GM23248 (cell line): ENCODE measurements at regions not wholly inside any gene's neighbourhood (a gene's known extent, or its start where the extent isn't known, plus 50 kb on each side); places are given as distances from the start of the nearest gene placed in this dataset.
"Not testable (repeated sequence)": the region's sequence is repeated elsewhere in the genome, so short reads cannot be mapped to it uniquely, and the experiment has no call there.

Source experiments
- DNase-seq: peaks from one replicate; pipeline ENCODE4 v3.0.0-alpha.2; 2015
- H2AFZ ChIP-seq: fragments of 200-600 bp; sonication (generic); 2 replicates; pipeline ENCODE4 v1.6.1; 2016; ENCODE audit warnings: antibody characterized with exemption
- H3F3A ChIP-seq: fragments of 200-600 bp; sonication (generic); 2 replicates; pipeline ENCODE4 v1.6.1; 2016; ENCODE audit warnings: mild to moderate bottlenecking, antibody characterized with exemption, mixed run types; ENCODE audit not compliant: insufficient read depth
- H3K27ac ChIP-seq: fragments of 200-600 bp; sonication (generic); 2 replicates; pipeline ENCODE4 v1.5.1; 2016; ENCODE audit warnings: mild to moderate bottlenecking
- H3K27me3 ChIP-seq: fragments of 200-600 bp; sonication (generic); replicated peaks from 2 replicates; pipeline ENCODE4 v1.6.1; 2016; ENCODE audit warnings: mild to moderate bottlenecking; ENCODE audit not compliant: insufficient read depth
- H3K36me3 ChIP-seq: fragments of 200-600 bp; sonication (generic); 2 replicates; pipeline ENCODE4 v1.6.1; 2016; ENCODE audit warnings: low read depth, mild to moderate bottlenecking
- H3K4me1 ChIP-seq: fragments of 200-600 bp; sonication (generic); 2 replicates; pipeline ENCODE4 v1.6.1; 2016; ENCODE audit warnings: mild to moderate bottlenecking; ENCODE audit not compliant: insufficient read depth
- H3K4me2 ChIP-seq: fragments of 200-600 bp; sonication (generic); one replicate; pipeline ENCODE4 v1.6.1; 2016; ENCODE audit warnings: mild to moderate bottlenecking; ENCODE audit not compliant: unreplicated experiment
- H3K4me3 ChIP-seq: fragments of 200-600 bp; sonication (generic); 2 replicates; pipeline ENCODE4 v1.5.1; 2016; ENCODE audit warnings: mild to moderate bottlenecking
- H3K79me2 ChIP-seq: fragments of 200-600 bp; sonication (generic); 2 replicates; pipeline ENCODE4 v1.6.1; 2016; ENCODE audit warnings: mild to moderate bottlenecking; ENCODE audit not compliant: insufficient read depth
- H3K9ac ChIP-seq: fragments of 200-600 bp; sonication (generic); 2 replicates; pipeline ENCODE4 v1.6.1; 2016; ENCODE audit warnings: mild to moderate bottlenecking
- H3K9me2 ChIP-seq: fragments of 200-600 bp; sonication (generic); 2 replicates; pipeline ENCODE4 v1.6.1; 2016; ENCODE audit warnings: mixed run types, mild to moderate bottlenecking, moderate library complexity; ENCODE audit not compliant: insufficient read depth
- H3K9me3 ChIP-seq: fragments of 200-600 bp; sonication (generic); one replicate; pipeline ENCODE4 v1.6.1; 2017; ENCODE audit warnings: low read depth
- H4K20me1 ChIP-seq: fragments of 200-600 bp; sonication (generic); 2 replicates; pipeline ENCODE4 v1.6.0; 2016; ENCODE audit not compliant: insufficient read depth
- EZH2 ChIP-seq: fragments of 200-600 bp; sonication (generic); IDR thresholded peaks from 2 replicates; pipeline ENCODE4 v1.6.1; 2018; ENCODE audit warnings: antibody characterized with exemption, mild to moderate bottlenecking; ENCODE audit not compliant: insufficient read depth, poor library complexity, severe bottlenecking
- EZH2phosphoT487 ChIP-seq: fragments of 200-600 bp; sonication (generic); IDR thresholded peaks from 2 replicates; pipeline ENCODE4 v1.6.1; 2018; ENCODE audit warnings: antibody characterized with exemption, moderate library complexity, mild to moderate bottlenecking, low read depth; ENCODE audit not compliant: insufficient read depth
- WGBS, 2 experiments: methylation state at CpG; one replicate each; pipeline ENCODE4 v1.1.6; 2015 to 2017; ENCODE audit warnings: low lambda C conversion rate in 2 of 2, low coverage in 1 of 2; ENCODE audit errors: missing lambda C conversion rate in 2 of 2; 5-methylcytosine and 5-hydroxymethylcytosine counted together
- in situ Hi-C: fragments of 300-500 bp; cut with MboI; formaldehyde crosslinking; loops from 2 replicates; pipeline ENCODE4 v1.15.0; 2020

- H3K27ac ChIP-seq, H3K9ac ChIP-seq, H3K4me2 ChIP-seq, H3K9me2 ChIP-seq, H3K9me3 ChIP-seq, H3K4me1 ChIP-seq, H3K27me3 ChIP-seq, in situ Hi-C loops, H3K79me2 ChIP-seq, H3F3A ChIP-seq, H2AFZ ChIP-seq, H3K36me3 ChIP-seq, H3K4me3 ChIP-seq, H4K20me1 ChIP-seq, DNase-seq: not testable (repeated sequence)
- 7 to 9% methylated on average over 4 of the region's 4 CpGs for WGBS, 2 experiments
Observed at GRCh38 chr10:106015369-106016199, 1148.9 kb downstream of the SORCS1 start.

- 8 to 9% methylated on average over 3 of the region's 3 CpGs for WGBS, 2 experiments
- Histone ChIP-seq H3K27ac (no peak overlapping the region), H3K4me1 (no peaks in the 10 kb centered on the region), H2AFZ (no peak overlapping the region), H3K9ac (no peak overlapping the region), H3K36me3 (no peaks in the 10 kb centered on the region), H3K4me2 (no peak overlapping the region), H4K20me1 (no peaks in the 10 kb centered on the region), H3F3A (no peaks in the 10 kb centered on the region), H3K79me2 (no peaks in the 10 kb centered on the region), H3K27me3 (no peaks in the 10 kb centered on the region), H3K9me2 (no peaks in the 10 kb centered on the region), H3K4me3 (no peak overlapping the region), H3K9me3 (no peaks in the 10 kb centered on the region)
- TF ChIP-seq EZH2 (no peak), EZH2phosphoT487 (no peak)
- no peak for DNase-seq
- in situ Hi-C loops: no loop called here
Observed at GRCh38 chr10:106011250-106011649, 1153.3 kb downstream of the SORCS1 start.

DNA sequence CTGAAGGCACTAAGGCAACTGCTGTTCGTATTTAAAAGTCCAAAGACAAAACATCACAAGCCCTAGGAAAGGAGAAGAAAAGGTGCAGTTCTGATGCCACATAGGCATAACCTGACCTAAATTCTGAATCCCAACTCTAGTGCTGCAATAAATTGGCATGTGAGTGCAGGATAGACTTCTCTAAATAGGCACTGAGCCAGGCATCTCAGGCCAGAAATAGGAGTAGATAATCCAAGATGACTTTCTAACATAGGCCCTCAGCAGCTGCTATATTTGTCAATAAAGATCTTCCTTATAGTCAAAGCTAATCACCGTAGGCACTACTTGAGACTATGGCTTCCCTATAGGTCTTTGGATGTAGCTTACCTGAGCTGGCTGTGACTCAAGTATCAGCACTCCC, 1163.8 kb downstream of the SORCS1 start:
- Histone ChIP-seq H3K4me1 (no peaks in the 10 kb centered on the region), H3K79me2 (no peaks in the 10 kb centered on the region), H4K20me1 (no peaks in the 10 kb centered on the region), H3F3A (no peaks in the 10 kb centered on the region), H3K9me2 (no peaks in the 10 kb centered on the region), H3K4me3 (no peak overlapping the region), H3K9ac (no peak overlapping the region), H3K27me3 (no peaks in the 10 kb centered on the region), H3K9me3 (no peaks in the 10 kb centered on the region), H3K27ac (no peak overlapping the region), H2AFZ (no peak overlapping the region), H3K36me3 (no peaks in the 10 kb centered on the region), H3K4me2 (no peak overlapping the region)
- TF ChIP-seq EZH2phosphoT487: no peak
- no peak for TF ChIP-seq EZH2
- no peak for DNase-seq
- 15 to 24% methylated on average over 2 of the region's 2 CpGs for WGBS, 2 experiments
- in situ Hi-C loops: no loop called here

- H3K9ac ChIP-seq: no peak overlapping the region
- H3K9me2 ChIP-seq: no peaks in the 10 kb centered on the region
- H2AFZ ChIP-seq: no peak overlapping the region
- no peaks in the 10 kb centered on the region for H3K79me2 ChIP-seq
- H4K20me1 ChIP-seq: no peaks in the 10 kb centered on the region
- no peak overlapping the region for H3K27ac ChIP-seq
- TF ChIP-seq EZH2phosphoT487 (no peak), EZH2 (no peak)
- no peaks in the 10 kb centered on the region for H3K9me3 ChIP-seq
- no peaks in the 10 kb centered on the region for H3F3A ChIP-seq
- H3K4me3 ChIP-seq: no peak overlapping the region
- no peaks in the 10 kb centered on the region for H3K4me1 ChIP-seq
- in situ Hi-C loops: no loop called here
- H3K4me2 ChIP-seq: no peak overlapping the region
- H3K36me3 ChIP-seq: no peaks in the 10 kb centered on the region
- DNase-seq: no peak
- no peaks in the 10 kb centered on the region for H3K27me3 ChIP-seq
- 20 to 22% methylated on average over 3 of the region's 3 CpGs for WGBS, 2 experiments
Observed at GRCh38 chr10:105993609-105994008, 1170.9 kb downstream of the SORCS1 start.

GRCh38 chr10:105992928-105993327, 1171.6 kb downstream of the SORCS1 start:
- Histone ChIP-seq H2AFZ (no peak overlapping the region), H3K27me3 (no peaks in the 10 kb centered on the region), H3K27ac (no peak overlapping the region), H3K9ac (no peak overlapping the region), H4K20me1 (no peaks in the 10 kb centered on the region), H3K9me2 (no peaks in the 10 kb centered on the region), H3K4me1 (no peaks in the 10 kb centered on the region), H3K79me2 (no peaks in the 10 kb centered on the region), H3F3A (no peaks in the 10 kb centered on the region), H3K9me3 (no peaks in the 10 kb centered on the region), H3K4me2 (no peak overlapping the region), H3K36me3 (no peaks in the 10 kb centered on the region), H3K4me3 (no peak overlapping the region)
- in situ Hi-C loops: no loop called here
- TF ChIP-seq EZH2phosphoT487: no peak
- no peak for TF ChIP-seq EZH2
- DNase-seq: no peak
